Rectal smooth muscle tissue (tissue), 1 donor: ENCODE measurements at regions not wholly inside any gene's neighbourhood (a gene's known extent, or its start where the extent isn't known, plus 50 kb on each side); places are given as distances from the start of the nearest gene placed in this dataset.
"Not testable (repeated sequence)": the region's sequence is repeated elsewhere in the genome, so short reads cannot be mapped to it uniquely, and the experiment has no call there.

Experiments
- H3K27ac ChIP-seq: one replicate; pipeline ENCODE4 v1.7.0; 2013; ENCODE audit warnings: low read depth, low read length, inconsistent platforms
- H3K27me3 ChIP-seq: one replicate; pipeline ENCODE4 v1.7.0; 2013; ENCODE audit warnings: low read length; ENCODE audit not compliant: control insufficient read depth, insufficient read depth
- H3K36me3 ChIP-seq: one replicate; pipeline ENCODE4 v1.7.0; 2013; ENCODE audit warnings: low read length; ENCODE audit not compliant: control insufficient read depth, insufficient read depth
- H3K4me1 ChIP-seq: one replicate; pipeline ENCODE4 v1.7.0; 2013; ENCODE audit warnings: low read length; ENCODE audit not compliant: control insufficient read depth, insufficient read depth
- H3K4me3 ChIP-seq: one replicate; pipeline ENCODE4 v1.7.0; 2013; ENCODE audit warnings: low read length
- H3K9ac ChIP-seq: one replicate; pipeline ENCODE4 v1.7.0; 2013; ENCODE audit warnings: low read length

DNA sequence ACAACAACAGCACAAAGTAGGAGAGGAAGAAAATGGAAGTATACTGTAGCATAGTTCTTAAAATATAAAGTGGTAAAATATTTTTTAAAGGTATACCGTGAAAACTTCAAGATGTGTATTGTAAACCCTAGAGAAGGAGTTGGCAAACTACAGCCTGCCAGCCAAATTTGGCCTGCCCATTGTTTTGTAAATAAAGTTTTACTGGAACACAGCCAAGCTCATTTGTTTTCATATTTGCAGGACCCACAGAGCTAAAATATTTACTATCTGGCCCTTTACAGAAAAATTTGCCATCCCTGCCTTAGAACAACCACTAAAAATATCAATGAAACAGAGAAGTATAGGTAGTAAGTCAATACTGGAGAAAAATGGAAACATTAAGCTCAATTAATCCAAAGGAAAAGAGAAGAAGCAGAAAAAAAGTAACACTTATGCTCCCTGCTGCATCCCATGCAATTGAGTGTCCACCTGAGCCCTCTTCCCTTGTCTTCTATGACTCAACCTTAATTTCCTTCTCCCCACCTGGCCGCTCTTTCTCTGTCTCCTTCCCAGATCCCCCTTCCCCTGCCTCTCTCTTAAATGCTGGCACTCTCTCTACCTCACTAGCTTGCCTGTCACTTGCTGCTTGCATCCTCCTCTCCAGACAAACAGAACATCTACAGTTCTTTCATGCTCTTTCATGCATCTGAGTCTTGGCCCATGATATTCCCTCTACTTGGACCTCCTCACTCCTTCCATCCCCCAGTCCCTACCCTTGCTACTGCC, 50.6 kb upstream of the FER start:
- H3K4me1 ChIP-seq, result no peaks in the 10 kb centered on the region
- H3K9ac ChIP-seq, result no peak overlapping the region
- H3K27ac ChIP-seq, result no peak overlapping the region
- H3K27me3 ChIP-seq, result no peaks in the 10 kb centered on the region
- no peaks in the 10 kb centered on the region for H3K36me3 ChIP-seq
- H3K4me3 ChIP-seq, result no peak overlapping the region

DNA sequence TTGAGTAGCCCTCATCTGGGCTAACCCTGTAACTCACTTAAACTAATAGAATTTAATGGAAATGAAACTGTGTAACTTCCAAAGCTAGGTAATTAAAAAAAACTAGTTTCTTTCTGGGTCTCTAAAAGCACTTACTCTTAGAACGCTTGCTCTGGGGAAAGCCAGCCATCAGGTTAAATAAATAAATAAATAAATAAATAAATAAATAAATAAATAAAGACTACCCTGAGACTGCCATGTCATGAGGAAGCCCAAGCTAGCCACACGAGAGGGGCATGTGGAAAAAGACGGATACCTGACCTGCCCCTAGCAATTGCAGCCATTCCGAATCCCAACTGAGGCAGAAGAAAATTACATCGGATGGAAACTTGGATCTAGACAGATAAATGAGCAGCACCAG, 51.3 kb upstream of the FER start:
- Histone ChIP-seq H3K9ac (no peak overlapping the region), H3K27ac (no peak overlapping the region), H3K4me3 (no peak overlapping the region), H3K27me3 (no peaks in the 10 kb centered on the region), H3K36me3 (no peaks in the 10 kb centered on the region), H3K4me1 (no peaks in the 10 kb centered on the region)

DNA sequence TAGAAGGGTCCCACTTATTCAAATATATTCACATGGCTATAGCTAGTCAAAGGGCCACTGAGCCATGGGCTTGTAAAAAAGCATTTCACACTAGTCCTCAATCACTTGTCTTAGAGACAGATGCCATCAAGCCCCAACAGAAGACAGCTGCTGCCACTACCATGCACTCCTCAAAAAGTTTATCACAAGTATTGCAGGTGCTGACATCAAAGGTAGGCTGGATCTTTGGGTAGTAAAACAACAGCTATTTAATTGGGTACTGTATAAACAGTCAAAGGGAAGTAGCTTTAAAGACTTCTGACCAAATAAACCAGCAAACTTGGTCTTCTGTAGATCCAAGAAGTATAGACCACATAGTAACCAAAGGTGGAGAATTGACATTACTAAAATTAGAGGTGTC, 59.2 kb upstream of the FER start:
- Histone ChIP-seq H3K27me3 (no peaks in the 10 kb centered on the region), H3K9ac (no peak overlapping the region), H3K4me1 (no peaks in the 10 kb centered on the region), H3K36me3 (no peaks in the 10 kb centered on the region), H3K27ac (no peak overlapping the region), H3K4me3 (no peak overlapping the region)

DNA sequence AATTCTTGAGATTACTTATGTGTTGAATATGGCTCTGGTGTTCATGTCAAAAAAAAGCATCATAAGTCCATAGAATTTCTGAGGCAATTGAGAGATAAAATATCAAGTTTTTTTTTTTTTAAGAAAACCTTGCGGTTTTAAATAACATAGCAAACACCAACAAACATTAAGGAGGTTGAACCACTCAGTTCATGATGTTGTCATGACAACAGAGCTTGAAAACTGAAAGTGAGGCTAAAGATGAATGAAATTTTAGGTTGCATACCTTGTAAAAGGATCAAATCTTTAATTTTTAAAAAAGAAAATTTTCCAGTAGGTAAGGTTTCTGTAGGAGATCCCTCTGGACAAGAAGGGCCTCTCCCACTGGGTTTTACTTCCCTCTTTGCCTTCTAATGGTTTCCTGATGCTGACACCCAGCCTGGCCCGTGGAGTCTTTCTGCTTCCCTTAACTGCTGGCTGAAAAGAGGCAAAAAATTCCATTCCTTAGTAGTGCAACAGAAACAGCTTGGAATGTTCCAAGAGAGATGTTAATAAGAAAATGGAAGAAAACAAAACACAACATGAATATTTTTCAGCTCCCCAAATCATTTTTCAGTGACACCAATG, 60.0 kb upstream of the FER start:
- Histone ChIP-seq H3K36me3 (no peaks in the 10 kb centered on the region), H3K4me1 (no peaks in the 10 kb centered on the region), H3K4me3 (no peak overlapping the region), H3K27me3 (no peaks in the 10 kb centered on the region), H3K9ac (no peak overlapping the region), H3K27ac (no peak overlapping the region)

DNA sequence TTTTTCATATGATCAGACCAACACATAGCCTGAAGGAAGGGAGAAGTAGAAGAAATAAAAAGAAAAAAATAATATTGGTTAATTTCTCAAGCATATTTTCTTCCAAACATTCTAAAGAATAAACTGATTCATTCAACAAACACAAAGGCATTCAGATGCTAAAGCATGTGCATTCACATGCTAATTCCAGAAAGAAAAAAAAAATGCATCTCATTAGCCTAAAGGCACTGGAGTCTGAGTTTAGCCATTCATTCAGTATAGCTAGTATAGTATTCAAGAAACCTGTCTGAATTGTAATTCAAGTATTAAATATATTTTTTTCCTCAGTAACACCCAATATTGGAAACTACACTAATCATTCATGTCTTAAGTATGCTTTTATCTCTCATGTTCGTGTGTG, 61.0 kb upstream of the FER start:
- H3K36me3 ChIP-seq, result no peaks in the 10 kb centered on the region
- no peaks in the 10 kb centered on the region for H3K4me1 ChIP-seq
- no peak overlapping the region for H3K9ac ChIP-seq
- no peak overlapping the region for H3K4me3 ChIP-seq
- H3K27ac ChIP-seq, result no peak overlapping the region
- no peaks in the 10 kb centered on the region for H3K27me3 ChIP-seq

DNA sequence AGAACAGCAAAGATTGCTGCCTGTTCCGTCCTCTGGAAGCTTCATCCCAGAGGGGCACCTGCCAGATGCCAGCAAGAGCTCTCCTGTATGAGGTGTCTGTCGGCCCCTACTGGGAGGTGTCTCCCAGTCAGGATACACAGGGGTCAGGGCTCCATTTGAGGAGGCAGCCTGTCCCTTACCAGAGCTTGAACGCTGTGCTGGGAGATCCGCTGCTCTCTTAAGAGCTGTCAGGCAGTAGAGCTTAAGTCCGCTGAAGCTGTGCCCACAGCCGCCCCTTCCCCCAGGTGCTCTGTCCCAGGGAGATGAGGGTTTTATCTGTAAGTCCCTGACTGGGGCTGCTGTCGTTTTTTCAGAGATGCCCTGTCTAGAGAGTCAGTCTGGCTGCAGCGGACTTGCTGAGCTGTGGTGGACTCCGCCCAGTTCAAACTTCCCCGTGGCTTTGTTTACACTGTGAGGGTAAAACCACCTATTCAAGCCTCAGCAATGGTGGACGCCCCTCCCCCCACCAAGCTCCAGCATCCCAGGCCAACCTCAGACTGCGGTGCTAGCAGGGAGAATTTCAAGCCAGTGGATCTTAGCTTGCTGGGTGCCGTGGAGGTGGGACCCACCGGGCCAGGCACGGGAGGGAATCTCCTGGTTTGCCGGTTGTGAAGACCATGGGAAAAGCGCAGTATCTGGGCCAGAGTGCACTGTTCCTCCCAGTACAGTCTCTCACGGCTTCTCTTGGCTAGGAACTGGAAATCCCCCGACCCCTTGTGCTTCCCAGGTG, 62.1 kb upstream of the FER start:
- not testable (repeated sequence) for H3K27me3 ChIP-seq, H3K27ac ChIP-seq, H3K36me3 ChIP-seq, H3K4me3 ChIP-seq, H3K4me1 ChIP-seq, H3K9ac ChIP-seq

DNA sequence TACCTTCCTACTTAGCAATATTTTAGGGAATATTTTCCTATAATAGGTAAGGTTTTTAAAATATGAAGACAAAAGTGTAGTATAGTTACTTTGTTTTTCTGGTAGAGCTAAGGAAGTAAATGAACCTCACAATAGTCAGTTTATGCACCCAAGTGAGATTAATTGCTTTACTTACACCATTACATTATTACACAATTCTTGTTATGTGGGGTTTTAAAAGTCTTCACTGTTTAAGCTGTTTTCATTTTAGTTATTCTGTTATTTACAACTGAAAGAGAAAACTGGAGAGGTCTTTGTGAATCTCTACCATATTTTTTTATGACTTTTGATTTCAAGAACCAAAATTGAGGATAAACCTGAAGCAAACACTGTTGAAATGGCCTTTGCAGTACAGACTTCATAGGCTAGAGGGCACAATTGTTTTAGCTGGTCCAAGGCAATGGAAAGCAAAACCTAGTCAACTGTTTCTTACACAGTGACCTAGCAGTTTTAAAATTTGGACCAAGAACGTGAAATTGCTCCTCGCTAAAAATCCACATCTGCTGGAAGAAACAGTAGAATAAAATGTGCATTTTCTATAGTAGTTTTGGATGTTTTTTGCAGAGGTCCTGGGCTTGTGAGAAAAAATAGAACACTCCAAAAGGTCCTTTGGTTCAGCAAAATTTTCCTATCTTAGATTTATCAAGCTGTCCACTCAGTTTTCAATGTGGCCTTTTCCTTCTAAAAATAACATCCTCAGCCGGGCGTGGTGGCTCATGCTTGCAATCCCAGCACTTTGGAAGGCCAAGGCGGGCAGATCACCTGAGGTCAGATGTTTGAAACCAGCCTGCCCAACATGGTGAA, 66.4 kb upstream of the FER start:
- no peaks in the 10 kb centered on the region for H3K27me3 ChIP-seq
- no peak overlapping the region for H3K4me3 ChIP-seq
- H3K36me3 ChIP-seq, result no peaks in the 10 kb centered on the region
- H3K4me1 ChIP-seq, result no peaks in the 10 kb centered on the region
- no peak overlapping the region for H3K9ac ChIP-seq
- H3K27ac ChIP-seq, result no peak overlapping the region

DNA sequence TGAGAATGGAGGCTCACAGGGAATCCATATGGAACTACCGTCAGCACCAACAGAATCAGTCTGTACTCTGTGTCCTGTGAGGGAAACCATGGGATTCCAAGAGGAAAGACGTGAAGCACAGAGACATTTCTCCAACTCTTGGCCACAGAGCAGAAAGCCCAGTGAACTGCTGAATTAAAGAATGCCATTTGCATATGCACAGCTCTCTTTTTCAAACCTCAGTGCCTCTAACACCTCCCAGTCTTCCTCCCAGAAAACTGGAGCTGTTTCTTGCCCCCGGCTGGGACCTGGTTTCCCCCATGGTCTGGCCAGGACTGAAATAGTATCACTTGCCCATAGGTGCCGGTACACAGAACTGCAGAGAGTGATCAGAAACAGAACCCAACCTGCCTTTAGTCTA, 69.6 kb upstream of the FER start:
- H3K4me3 ChIP-seq, result no peak overlapping the region
- H3K27ac ChIP-seq, result no peak overlapping the region
- H3K36me3 ChIP-seq, result no peaks in the 10 kb centered on the region
- H3K9ac ChIP-seq, result no peak overlapping the region
- H3K4me1 ChIP-seq, result no peaks in the 10 kb centered on the region
- no peaks in the 10 kb centered on the region for H3K27me3 ChIP-seq

DNA sequence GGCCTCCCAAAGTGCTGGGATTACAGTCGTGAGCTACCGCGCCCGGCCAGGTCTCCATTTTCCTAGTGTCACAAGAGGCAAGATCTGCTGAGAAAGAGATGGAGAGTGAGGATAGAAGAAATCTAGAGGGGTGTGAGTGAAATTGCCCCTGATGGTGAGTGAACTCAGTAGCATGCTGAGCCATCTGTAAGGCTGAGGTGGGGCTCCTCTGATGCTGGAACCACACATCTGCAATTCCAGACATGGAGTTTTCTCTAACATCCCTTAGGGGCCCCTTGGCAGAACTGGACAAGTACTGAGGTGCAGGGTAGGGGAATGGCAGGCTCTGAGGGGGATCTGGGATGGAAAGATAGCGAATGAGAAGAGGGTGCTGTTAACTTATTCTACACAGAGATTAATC, 72.0 kb upstream of the FER start:
- Histone ChIP-seq H3K4me1 (no peaks in the 10 kb centered on the region), H3K4me3 (no peak overlapping the region), H3K27ac (no peak overlapping the region), H3K36me3 (no peaks in the 10 kb centered on the region), H3K27me3 (no peaks in the 10 kb centered on the region), H3K9ac (no peak overlapping the region)

DNA sequence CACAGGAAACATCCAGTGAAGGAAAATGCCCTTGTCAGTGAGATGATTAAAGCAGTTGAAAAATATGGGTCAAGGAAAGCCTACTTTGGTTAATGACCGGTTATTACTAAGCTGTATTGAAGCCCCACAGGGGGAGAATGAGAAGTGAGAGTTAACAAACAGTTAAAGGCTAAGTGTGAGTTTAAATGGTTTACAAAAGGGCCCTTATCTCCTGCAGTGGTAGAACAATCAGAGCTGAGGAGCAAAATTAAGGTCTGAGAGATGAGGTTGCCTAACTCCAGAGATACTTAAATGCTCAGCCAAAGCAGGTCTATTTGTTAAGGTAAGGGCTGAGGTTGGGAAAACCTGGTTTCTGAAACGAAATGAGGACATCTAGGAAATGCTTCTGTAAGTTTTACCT, 75.1 kb upstream of the FER start:
- no peak overlapping the region for H3K9ac ChIP-seq
- no peak overlapping the region for H3K27ac ChIP-seq

DNA sequence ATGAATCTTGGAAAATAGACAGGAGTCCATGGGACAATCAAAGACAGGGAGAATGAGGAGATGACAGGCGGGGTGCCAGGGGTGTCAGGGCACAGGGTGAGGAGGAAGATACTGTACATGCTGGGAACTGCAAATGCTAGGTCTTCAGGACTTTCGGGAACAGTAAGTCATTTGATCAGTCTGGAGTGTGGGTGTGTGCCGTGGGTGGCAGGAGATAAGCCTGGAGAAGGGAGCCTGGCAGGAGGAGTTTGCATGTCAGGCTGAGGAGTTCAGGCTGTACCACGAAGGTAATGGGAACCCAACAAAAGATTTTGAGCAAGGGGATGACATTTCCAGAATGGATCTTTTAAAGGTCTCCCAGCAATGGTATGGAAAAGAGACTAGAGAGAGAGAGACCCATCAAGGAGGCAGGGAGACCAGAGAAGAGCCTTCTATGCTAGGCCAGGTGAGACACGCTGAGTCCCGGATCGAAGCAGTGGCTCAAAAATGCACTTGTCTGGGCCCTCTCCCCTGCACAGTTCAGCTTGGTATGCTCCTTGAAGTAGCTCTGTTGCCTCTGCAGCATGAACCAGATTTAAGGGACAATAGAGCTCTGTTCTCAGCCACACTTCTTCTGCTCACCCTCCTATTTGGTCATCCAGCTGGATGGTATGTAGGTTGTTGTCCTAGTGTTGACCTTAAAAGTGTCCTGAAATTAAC, 77.0 kb upstream of the FER start:
- H3K27ac ChIP-seq, result no peak overlapping the region
- H3K4me3 ChIP-seq, result no peak overlapping the region
- no peaks in the 10 kb centered on the region for H3K27me3 ChIP-seq
- H3K36me3 ChIP-seq, result no peaks in the 10 kb centered on the region
- no peaks in the 10 kb centered on the region for H3K4me1 ChIP-seq
- no peak overlapping the region for H3K9ac ChIP-seq

More for the DNA sequence above, 75.1 kb upstream of the FER start:
- Histone ChIP-seq H3K4me3 (no peak overlapping the region), H3K36me3 (no peaks in the 10 kb centered on the region), H3K27me3 (no peaks in the 10 kb centered on the region), H3K4me1 (no peaks in the 10 kb centered on the region)

DNA sequence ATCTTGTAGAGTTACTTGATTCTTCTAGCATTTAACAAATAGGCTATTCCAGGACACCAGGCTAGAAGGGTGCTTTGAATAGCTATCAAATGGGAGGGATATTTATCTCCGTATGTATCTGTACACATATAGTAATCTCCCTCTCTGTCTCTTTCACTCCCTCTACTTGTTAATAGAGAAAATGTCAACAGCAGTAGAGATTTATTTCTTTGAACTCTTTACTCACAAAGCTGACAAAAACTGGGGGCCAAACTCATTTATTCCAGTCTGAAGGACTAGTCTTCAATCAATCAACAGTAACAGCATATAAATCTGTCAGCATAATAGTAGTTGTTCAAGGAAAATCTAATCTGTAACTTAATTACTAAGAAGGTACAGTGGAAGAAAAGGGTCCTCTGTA, 78.2 kb upstream of the FER start:
- no peak overlapping the region for H3K27ac ChIP-seq
- H3K4me1 ChIP-seq, result no peaks in the 10 kb centered on the region
- no peaks in the 10 kb centered on the region for H3K27me3 ChIP-seq
- no peaks in the 10 kb centered on the region for H3K36me3 ChIP-seq
- no peak overlapping the region for H3K9ac ChIP-seq
- H3K4me3 ChIP-seq, result no peak overlapping the region
